PC-3 (cell line): ENCODE measurements at regions not wholly inside any gene's neighbourhood (a gene's known extent, or its start where the extent isn't known, plus 50 kb on each side); places are given as distances from the start of the nearest gene placed in this dataset.

Experiments
- ATAC-seq: fragments of 200-7000 bp; cut with Tn5 transposase; 2 replicates; pipeline ENCODE4 v1.9.1; 2020; ENCODE audit warnings: mild to moderate bottlenecking, moderate library complexity
- BruUV-seq: library from RNA; stranded (reverse); fragments of 400-500 nt; replicated peaks from 2 replicates; lab custom pipeline; 2021; lab: Mats Ljungman, UMichigan
- CTCF ChIA-PET: fragments of 300-600 bp; sonication (Branson Sonifier 250); formaldehyde crosslinking; loops from one replicate; lab custom pipeline; 2022; ENCODE audit warnings: antibody characterized with exemption; lab: Charles Lee
- POLR2A ChIA-PET: fragments of 300-600 bp; sonication (Branson Sonifier 250); formaldehyde crosslinking; loops from one replicate; lab custom pipeline; 2022; ENCODE audit warnings: antibody characterized with exemption; ENCODE audit not compliant: unreplicated experiment; lab: Charles Lee
- DNase-seq: peaks from one replicate; pipeline ENCODE4 v3.0.0-alpha.2; 2015
- H2AFZ ChIP-seq: fragments of 300-600 bp; sonication (generic); 2 replicates; pipeline ENCODE4 v1.6.0; 2016; ENCODE audit warnings: antibody characterized with exemption, low read length
- H3F3A ChIP-seq: fragments of 300-600 bp; sonication (generic); one replicate; pipeline ENCODE4 v1.6.0; 2017; ENCODE audit warnings: antibody characterized with exemption, low read length, control low read depth, mild to moderate bottlenecking; ENCODE audit not compliant: unreplicated experiment
- H3K27ac ChIP-seq: fragments of 300-600 bp; sonication (generic); 2 replicates; pipeline ENCODE4 v1.5.1; 2016; ENCODE audit warnings: mild to moderate bottlenecking, low read length
- H3K27me3 ChIP-seq: fragments of 300-600 bp; sonication (generic); 2 replicates; pipeline ENCODE4 v1.6.1; 2016; ENCODE audit warnings: low read length, mixed read lengths
- H3K36me3 ChIP-seq: fragments of 300-600 bp; sonication (generic); 2 replicates; pipeline ENCODE4 v1.6.1; 2016; ENCODE audit warnings: low read depth, mixed run types, low read length, mixed read lengths
- H3K4me1 ChIP-seq: fragments of 300-600 bp; sonication (generic); 2 replicates; pipeline ENCODE4 v1.5.1; 2016; ENCODE audit warnings: low read length; ENCODE audit not compliant: insufficient read depth
- H3K4me2 ChIP-seq: fragments of 300-600 bp; sonication (generic); 2 replicates; pipeline ENCODE4 v1.6.0; 2016; ENCODE audit warnings: low read length
- H3K4me3 ChIP-seq: fragments of 300-600 bp; sonication (generic); 2 replicates; pipeline ENCODE4 v1.5.1; 2016; ENCODE audit warnings: mild to moderate bottlenecking, low read length, mixed read lengths
- H3K79me2 ChIP-seq: fragments of 300-600 bp; sonication (generic); 2 replicates; pipeline ENCODE4 v1.6.1; 2017; ENCODE audit warnings: low read length, mixed read lengths
- H3K9ac ChIP-seq: fragments of 300-600 bp; sonication (generic); 2 replicates; pipeline ENCODE4 v1.6.0; 2016; ENCODE audit warnings: mild to moderate bottlenecking, low read length
- H3K9me2 ChIP-seq: fragments of 300-600 bp; sonication (generic); replicated peaks from 2 replicates; pipeline ENCODE4 v1.6.1; 2016; ENCODE audit warnings: mixed run types, low read length, mixed read lengths
- H3K9me3 ChIP-seq: fragments of 300-600 bp; sonication (generic); 2 replicates; pipeline ENCODE4 v1.6.1; 2016; ENCODE audit warnings: low read length, mixed read lengths
- H4K20me1 ChIP-seq: fragments of 300-600 bp; sonication (generic); 2 replicates; pipeline ENCODE4 v1.6.1; 2016; ENCODE audit warnings: low read length, mixed read lengths
- CTCF ChIP-seq: fragments of 300-600 bp; sonication (generic); conservative IDR thresholded peaks from 2 replicates; pipeline ENCODE4 v1.5.1; 2017; ENCODE audit warnings: antibody characterized with exemption, low read depth, mild to moderate bottlenecking, low read length
- EZH2 ChIP-seq: fragments of 300-600 bp; sonication (generic); IDR thresholded peaks from one replicate; pipeline ENCODE4 v1.6.1; 2017; ENCODE audit warnings: antibody characterized with exemption, mild to moderate bottlenecking, low read length; ENCODE audit not compliant: unreplicated experiment
- EZH2phosphoT487 ChIP-seq: fragments of 300-600 bp; sonication (generic); IDR thresholded peaks from 2 replicates; pipeline ENCODE4 v1.6.1; 2018; ENCODE audit warnings: mild to moderate bottlenecking, antibody characterized with exemption, low read length, borderline replicate concordance
- intact Hi-C: fragments of 100-400 bp; cut with micrococcal nuclease; formaldehyde crosslinking; loops from 2 replicates; pipeline ENCODE4 v1.9.0; 2023

GRCh38 chr10:10327934-10328333 is 689.7 kb upstream of the CELF2 start:
- H3F3A ChIP-seq, result no peaks in the 10 kb centered on the region
- TF ChIP-seq CTCF (no peak), EZH2phosphoT487 (no peak), EZH2 (no peak)
- intact Hi-C loops, result no loop called here
- H3K9ac ChIP-seq, result no peak overlapping the region
- no peaks in the 10 kb centered on the region for H3K79me2 ChIP-seq
- DNase-seq, result no peak
- BruUV-seq, result no TSS peak
- H3K27me3 ChIP-seq, result no peaks in the 10 kb centered on the region
- ChIA-PET CTCF (no interaction called here), POLR2A (no interaction called here)
- H3K9me3 ChIP-seq, result no peaks in the 10 kb centered on the region
- H4K20me1 ChIP-seq, result no peaks in the 10 kb centered on the region
- no peak overlapping the region for H2AFZ ChIP-seq
- ATAC-seq, result no peak
- no peaks in the 10 kb centered on the region for H3K4me1 ChIP-seq
- H3K27ac ChIP-seq, result no peak overlapping the region
- H3K9me2 ChIP-seq, result no peaks in the 10 kb centered on the region
- H3K4me3 ChIP-seq, result no peak overlapping the region
- H3K36me3 ChIP-seq, result no peaks in the 10 kb centered on the region
- H3K4me2 ChIP-seq, result no peak overlapping the region

GRCh38 chr10:10330418-10330817 is 687.3 kb upstream of the CELF2 start:
- TF ChIP-seq CTCF, result no peak
- no peak for TF ChIP-seq EZH2
- no peak for TF ChIP-seq EZH2phosphoT487
- ATAC-seq, result no peak
- Histone ChIP-seq H3K27me3 (no peaks in the 10 kb centered on the region), H3K4me1 (no peaks in the 10 kb centered on the region), H3K4me3 (no peak overlapping the region), H3K36me3 (no peaks in the 10 kb centered on the region), H2AFZ (no peak overlapping the region), H3K4me2 (no peak overlapping the region), H3K9me2 (no peaks in the 10 kb centered on the region), H3K9me3 (no peaks in the 10 kb centered on the region), H3F3A (no peaks in the 10 kb centered on the region), H4K20me1 (no peaks in the 10 kb centered on the region), H3K27ac (no peak overlapping the region), H3K9ac (no peak overlapping the region), H3K79me2 (no peaks in the 10 kb centered on the region)
- ChIA-PET CTCF (no interaction called here), POLR2A (no interaction called here)
- DNase-seq, result no peak
- BruUV-seq, result no TSS peak
- intact Hi-C loops, result no loop called here

GRCh38 chr10:10332786-10333185 is 684.9 kb upstream of the CELF2 start:
- no peak overlapping the region for H3K9ac ChIP-seq
- H3K79me2 ChIP-seq, result no peaks in the 10 kb centered on the region
- no peaks in the 10 kb centered on the region for H4K20me1 ChIP-seq
- ATAC-seq (no peak), DNase-seq (no peak)
- BruUV-seq, result no TSS peak
- CTCF ChIA-PET, result no interaction called here
- no peaks in the 10 kb centered on the region for H3F3A ChIP-seq
- H3K4me1 ChIP-seq, result no peaks in the 10 kb centered on the region
- no peak overlapping the region for H3K27ac ChIP-seq
- H3K4me3 ChIP-seq, result no peak overlapping the region
- no peaks in the 10 kb centered on the region for H3K9me3 ChIP-seq
- H3K27me3 ChIP-seq, result no peaks in the 10 kb centered on the region
- no peaks in the 10 kb centered on the region for H3K9me2 ChIP-seq
- no peak overlapping the region for H3K4me2 ChIP-seq
- H2AFZ ChIP-seq, result no peak overlapping the region
- no peak for TF ChIP-seq EZH2phosphoT487
- no peak for TF ChIP-seq EZH2
- no peak for TF ChIP-seq CTCF
- POLR2A ChIA-PET, result no interaction called here
- intact Hi-C loops, result no loop called here
- H3K36me3 ChIP-seq, result no peaks in the 10 kb centered on the region
